GM18861 (cell line): ENCODE measurements at regions not wholly inside any gene's neighbourhood (a gene's known extent, or its start where the extent isn't known, plus 50 kb on each side); places are given as distances from the start of the nearest gene placed in this dataset.
"Not testable (repeated sequence)": the region's sequence is repeated elsewhere in the genome, so short reads cannot be mapped to it uniquely, and the experiment has no call there.

ENCODE experiments used
- ATAC-seq: cut with Tn5 transposase; IDR thresholded peaks from one replicate; pipeline ENCODE4 v1.9.1; 2021; ENCODE audit not compliant: unreplicated experiment

- no peak for ATAC-seq
Measured at GRCh38 chr16:65608455-65608854, 486.6 kb upstream of the CDH11 start.

- ATAC-seq = no peak
Measured at GRCh38 chr16:65604771-65605170, 482.9 kb upstream of the CDH11 start.

GRCh38 chr16:65601781-65602180 is 479.9 kb upstream of the CDH11 start:
- ATAC-seq = no peak

GRCh38 chr16:65600629-65601028 is 478.8 kb upstream of the CDH11 start:
- ATAC-seq = no peak

GRCh38 chr16:65600046-65600445 is 478.2 kb upstream of the CDH11 start:
- ATAC-seq = no peak

GRCh38 chr16:65598621-65599020 is 476.8 kb upstream of the CDH11 start:
- ATAC-seq = no peak

GRCh38 chr16:65583498-65583897 is 461.6 kb upstream of the CDH11 start:
- no peak for ATAC-seq

GRCh38 chr16:65579050-65579449 is 457.2 kb upstream of the CDH11 start:
- no peak for ATAC-seq

- no peak for ATAC-seq
Measured at GRCh38 chr16:65576631-65577030, 454.8 kb upstream of the CDH11 start.

- ATAC-seq = no peak
Measured at GRCh38 chr16:65576139-65576538, 454.3 kb upstream of the CDH11 start.

GRCh38 chr16:65574326-65574966 is 452.6 kb upstream of the CDH11 start:
- no peak for ATAC-seq

GRCh38 chr16:65572156-65572555 is 450.3 kb upstream of the CDH11 start:
- no peak for ATAC-seq

- no peak for ATAC-seq
Measured at GRCh38 chr16:65570261-65570660, 448.4 kb upstream of the CDH11 start.

- ATAC-seq = no peak
Measured at GRCh38 chr16:65559846-65560245, 438.0 kb upstream of the CDH11 start.

- not testable (repeated sequence) for ATAC-seq
Measured at GRCh38 chr16:65549689-65550088, 427.8 kb upstream of the CDH11 start.

GRCh38 chr16:65548470-65548869 is 426.6 kb upstream of the CDH11 start:
- no peak for ATAC-seq

- no peak for ATAC-seq
Measured at GRCh38 chr16:65547772-65548446, 426.0 kb upstream of the CDH11 start.

- ATAC-seq = no peak
Measured at GRCh38 chr16:65546353-65546791, 424.5 kb upstream of the CDH11 start.

GRCh38 chr16:65545413-65545956 is 423.6 kb upstream of the CDH11 start:
- no peak for ATAC-seq

GRCh38 chr16:65543781-65544740 is 422.2 kb upstream of the CDH11 start:
- no peak for ATAC-seq

- no peak for ATAC-seq
Measured at GRCh38 chr16:65541646-65542045, 419.8 kb upstream of the CDH11 start.
